Fibroblast of lung (primary cell): ENCODE measurements at regions not wholly inside any gene's neighbourhood (a gene's known extent, or its start where the extent isn't known, plus 50 kb on each side); places are given as distances from the start of the nearest gene placed in this dataset.

Experiments
- EZH2 ChIP-seq: IDR thresholded peaks from 2 replicates; pipeline ENCODE4 v1.5.1; 2012; ENCODE audit warnings: low read length, control low read depth, mild to moderate bottlenecking; ENCODE audit errors: missing control alignments
- TF ChIP-seq, protein P1 (sequence below), 2 donors: IDR thresholded peaks in 1 of 2; conservative IDR thresholded peaks in 1 of 2; 1 replicate in 1 of 2; 2 replicates in 1 of 2; pipeline ENCODE4 v1.5.1; 2011 to 2012; ENCODE audit warnings: low read length in 2 of 2, control low read depth in 1 of 2, inconsistent platforms in 1 of 2, low read depth in 1 of 2, mild to moderate bottlenecking in 1 of 2

DNA sequence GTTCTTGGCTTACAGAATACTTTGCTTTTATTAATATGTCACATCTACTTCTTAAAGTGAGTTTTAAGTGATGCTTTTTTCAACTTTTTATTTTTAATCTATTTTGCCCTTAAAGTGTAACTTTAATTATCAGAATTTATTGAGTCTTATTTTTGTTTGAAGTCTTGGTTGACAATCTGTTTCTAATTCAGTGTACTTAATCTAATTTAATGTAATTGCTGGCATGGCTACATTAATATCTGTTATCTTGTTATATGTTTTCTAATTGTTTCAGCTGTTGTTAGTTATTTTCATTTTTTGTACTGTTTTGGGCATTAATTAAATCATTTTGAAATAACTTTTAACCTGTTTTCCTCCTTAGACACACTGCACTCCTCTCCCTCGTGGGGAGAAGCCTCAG lies 558.7 kb upstream of the EYS start:
- TF ChIP-seq, protein P1, sequence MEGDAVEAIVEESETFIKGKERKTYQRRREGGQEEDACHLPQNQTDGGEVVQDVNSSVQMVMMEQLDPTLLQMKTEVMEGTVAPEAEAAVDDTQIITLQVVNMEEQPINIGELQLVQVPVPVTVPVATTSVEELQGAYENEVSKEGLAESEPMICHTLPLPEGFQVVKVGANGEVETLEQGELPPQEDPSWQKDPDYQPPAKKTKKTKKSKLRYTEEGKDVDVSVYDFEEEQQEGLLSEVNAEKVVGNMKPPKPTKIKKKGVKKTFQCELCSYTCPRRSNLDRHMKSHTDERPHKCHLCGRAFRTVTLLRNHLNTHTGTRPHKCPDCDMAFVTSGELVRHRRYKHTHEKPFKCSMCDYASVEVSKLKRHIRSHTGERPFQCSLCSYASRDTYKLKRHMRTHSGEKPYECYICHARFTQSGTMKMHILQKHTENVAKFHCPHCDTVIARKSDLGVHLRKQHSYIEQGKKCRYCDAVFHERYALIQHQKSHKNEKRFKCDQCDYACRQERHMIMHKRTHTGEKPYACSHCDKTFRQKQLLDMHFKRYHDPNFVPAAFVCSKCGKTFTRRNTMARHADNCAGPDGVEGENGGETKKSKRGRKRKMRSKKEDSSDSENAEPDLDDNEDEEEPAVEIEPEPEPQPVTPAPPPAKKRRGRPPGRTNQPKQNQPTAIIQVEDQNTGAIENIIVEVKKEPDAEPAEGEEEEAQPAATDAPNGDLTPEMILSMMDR (conservative IDR thresholded peaks at IDR 0.05 in 1 of 2, IDR thresholded peaks at IDR 0.05 in 1 of 2; ENCODE audit: low read depth in 1 of 2, low read length in 2 of 2), result no peak
- TF ChIP-seq EZH2, result no peak
